WTC11 (cell line): ENCODE measurements at regions not wholly inside any gene's neighbourhood (a gene's known extent, or its start where the extent isn't known, plus 50 kb on each side); places are given as distances from the start of the nearest gene placed in this dataset.

Experiments
- ATAC-seq: fragments of 200-7000 bp; cut with Tn5 transposase; 2 replicates; pipeline ENCODE4 v1.10.0; 2021; ENCODE audit warnings: mild to moderate bottlenecking, moderate library complexity
- CTCF ChIA-PET: fragments of 300-600 bp; sonication (Branson Sonifier 250); formaldehyde crosslinking; loops from one replicate; lab custom pipeline; 2021; ENCODE audit warnings: antibody characterized with exemption; lab: Charles Lee
- POLR2A ChIA-PET: fragments of 350-600 bp; sonication (Branson Sonifier 250); formaldehyde crosslinking; loops from one replicate; lab custom pipeline; 2021; ENCODE audit warnings: antibody characterized with exemption; lab: Charles Lee
- DNase-seq: peaks from one replicate; pipeline ENCODE4 v3.0.0; 2021; ENCODE audit warnings: low spot score
- H3K27ac Mint-ChIP-seq: 2 replicates; pipeline ENCODE4 v1.8.0; 2021; ENCODE audit warnings: mixed read lengths
- H3K27me3 Mint-ChIP-seq: 2 replicates; pipeline ENCODE4 v1.8.0; 2021; ENCODE audit warnings: low read depth, mild to moderate bottlenecking, moderate library complexity, mixed read lengths
- H3K36me3 Mint-ChIP-seq: 2 replicates; pipeline ENCODE4 v1.8.0; 2021; ENCODE audit warnings: mixed read lengths
- H3K4me1 Mint-ChIP-seq: 2 replicates; pipeline ENCODE4 v1.8.0; 2022; ENCODE audit warnings: mixed read lengths
- H3K4me3 Mint-ChIP-seq: 2 replicates; pipeline ENCODE4 v1.8.0; 2021; ENCODE audit warnings: mild to moderate bottlenecking, moderate library complexity, mixed read lengths
- H3K9me3 Mint-ChIP-seq: 2 replicates; pipeline ENCODE4 v1.8.0; 2021; ENCODE audit warnings: mixed read lengths
- CREB1 ChIP-seq: sonication (generic); formaldehyde crosslinking; IDR thresholded peaks from 2 replicates; pipeline ENCODE4 v1.8.0; 2023; ENCODE audit warnings: mild to moderate bottlenecking, missing genetic modification reagents
- E2F1 ChIP-seq: sonication (generic); formaldehyde crosslinking; IDR thresholded peaks from 2 replicates; pipeline ENCODE4 v1.8.0; 2022; ENCODE audit warnings: mild to moderate bottlenecking, missing genetic modification reagents
- E2F4 ChIP-seq: sonication (generic); formaldehyde crosslinking; IDR thresholded peaks from 2 replicates; pipeline ENCODE4 v1.8.1; 2022; ENCODE audit warnings: low read depth, mild to moderate bottlenecking, moderate library complexity, missing genetic modification reagents, borderline replicate concordance
- E2F5 ChIP-seq: sonication (generic); formaldehyde crosslinking; IDR thresholded peaks from 2 replicates; pipeline ENCODE4 v1.8.1; 2022; ENCODE audit warnings: mild to moderate bottlenecking, moderate library complexity, missing genetic modification reagents
- ELF4 ChIP-seq: sonication (generic); formaldehyde crosslinking; IDR thresholded peaks from 2 replicates; pipeline ENCODE4 v1.8.1; 2022; ENCODE audit warnings: low read depth, mild to moderate bottlenecking, moderate library complexity, missing genetic modification reagents
- GTF2I ChIP-seq: fragments of 250-450 bp; sonication (Bioruptor Pico); conservative IDR thresholded peaks from 2 replicates; pipeline ENCODE4 v1.4.0; 2021; ENCODE audit warnings: mild to moderate bottlenecking
- HMGXB4 ChIP-seq: sonication (generic); formaldehyde crosslinking; IDR thresholded peaks from 2 replicates; pipeline ENCODE4 v1.8.1; 2023; ENCODE audit warnings: mild to moderate bottlenecking, moderate library complexity, missing genetic modification reagents
- MYBL2 ChIP-seq: sonication (generic); formaldehyde crosslinking; IDR thresholded peaks from 2 replicates; pipeline ENCODE4 v1.8.1; 2023; ENCODE audit warnings: mild to moderate bottlenecking, moderate library complexity, missing genetic modification reagents
- NFATC4 ChIP-seq: fragments of 250-450 bp; sonication (Bioruptor Pico); IDR thresholded peaks from 2 replicates; pipeline ENCODE4 v1.9.0; 2021; ENCODE audit warnings: mild to moderate bottlenecking
- NFYB ChIP-seq: sonication (generic); formaldehyde crosslinking; conservative IDR thresholded peaks from 2 replicates; pipeline ENCODE4 v1.8.0; 2022; ENCODE audit warnings: low read depth, missing genetic modification reagents
- PRRX2 ChIP-seq: fragments of 250-450 bp; sonication (Bioruptor Pico); IDR thresholded peaks from 2 replicates; pipeline ENCODE4 v1.8.0; 2021; ENCODE audit warnings: mild to moderate bottlenecking
- RELA ChIP-seq: sonication (generic); formaldehyde crosslinking; IDR thresholded peaks from 2 replicates; pipeline ENCODE4 v1.8.1; 2022; ENCODE audit warnings: missing genetic modification reagents, mild to moderate bottlenecking, borderline replicate concordance
- SMAD3 ChIP-seq: sonication (generic); formaldehyde crosslinking; IDR thresholded peaks from 2 replicates; pipeline ENCODE4 v1.8.0; 2022; ENCODE audit warnings: missing genetic modification reagents, mild to moderate bottlenecking, borderline replicate concordance
- SOX15 ChIP-seq: fragments of 250-450 bp; sonication (Bioruptor Pico); IDR thresholded peaks from 2 replicates; pipeline ENCODE4 v1.9.0; 2021; ENCODE audit warnings: mild to moderate bottlenecking
- SP1 ChIP-seq: sonication (generic); formaldehyde crosslinking; conservative IDR thresholded peaks from 2 replicates; pipeline ENCODE4 v1.8.1; 2022; ENCODE audit warnings: missing genetic modification reagents
- ZNF121 ChIP-seq: sonication (generic); formaldehyde crosslinking; IDR thresholded peaks from 2 replicates; pipeline ENCODE4 v1.8.0; 2023; ENCODE audit warnings: missing genetic modification reagents
- ZNF232 ChIP-seq: sonication (generic); formaldehyde crosslinking; IDR thresholded peaks from 2 replicates; pipeline ENCODE4 v1.8.0; 2022; ENCODE audit warnings: mild to moderate bottlenecking, missing genetic modification reagents
- TF ChIP-seq, protein P1 (sequence below): sonication (generic); formaldehyde crosslinking; IDR thresholded peaks from 2 replicates; pipeline ENCODE4 v1.8.1; 2023; ENCODE audit warnings: mild to moderate bottlenecking, missing genetic modification reagents, moderate library complexity
- TF ChIP-seq, protein P2 (sequence below): sonication (generic); formaldehyde crosslinking; IDR thresholded peaks from 2 replicates; pipeline ENCODE4 v1.8.0; 2022; ENCODE audit warnings: mild to moderate bottlenecking, missing genetic modification reagents
- TF ChIP-seq, protein P3 (sequence below): fragments of 250-450 bp; sonication (Bioruptor Pico); IDR thresholded peaks from 2 replicates; pipeline ENCODE4 v2.1.2; 2022; ENCODE audit warnings: mild to moderate bottlenecking, moderate library complexity

- TF ChIP-seq HMGXB4 = no peak
- TF ChIP-seq SOX15 (CRISPR knock-in tag) = no peak
Measured at GRCh38 chr1:80472145-80472544, 1328.6 kb upstream of the ADGRL2 start (continued).

DNA sequence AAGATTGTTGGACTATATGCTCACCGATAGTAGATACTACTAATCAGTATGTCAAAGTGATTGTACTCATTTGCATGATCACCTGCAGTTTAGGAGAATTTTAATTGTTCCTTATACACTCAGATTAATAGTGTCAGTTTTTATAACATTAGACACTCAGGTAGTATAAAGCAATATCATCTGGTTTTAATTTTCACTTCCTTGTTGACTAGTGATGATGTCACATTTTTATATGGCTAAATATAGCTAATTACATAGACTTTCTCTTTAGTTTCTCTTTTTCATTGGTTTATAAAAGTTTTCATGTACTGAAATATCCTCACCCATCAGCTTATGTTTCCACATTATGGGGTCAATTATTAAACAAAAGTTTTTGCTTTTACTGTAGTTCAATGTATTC, 1332.4 kb upstream of the ADGRL2 start:
- H3K9me3 Mint-ChIP-seq = no peaks in the 10 kb centered on the region
- POLR2A ChIA-PET = no interaction called here
- no peak for ATAC-seq
- TF ChIP-seq, protein P1, sequence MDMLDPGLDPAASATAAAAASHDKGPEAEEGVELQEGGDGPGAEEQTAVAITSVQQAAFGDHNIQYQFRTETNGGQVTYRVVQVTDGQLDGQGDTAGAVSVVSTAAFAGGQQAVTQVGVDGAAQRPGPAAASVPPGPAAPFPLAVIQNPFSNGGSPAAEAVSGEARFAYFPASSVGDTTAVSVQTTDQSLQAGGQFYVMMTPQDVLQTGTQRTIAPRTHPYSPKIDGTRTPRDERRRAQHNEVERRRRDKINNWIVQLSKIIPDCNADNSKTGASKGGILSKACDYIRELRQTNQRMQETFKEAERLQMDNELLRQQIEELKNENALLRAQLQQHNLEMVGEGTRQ (CRISPR knock-in tag) = no peak
- no peak for TF ChIP-seq ZNF232 (CRISPR knock-in tag)
- TF ChIP-seq NFATC4 = no peak
- no peak for TF ChIP-seq MYBL2 (CRISPR knock-in tag)
- no peak for TF ChIP-seq NFYB
- no peak for TF ChIP-seq E2F5 (CRISPR knock-in tag)
- TF ChIP-seq PRRX2 (CRISPR knock-in tag) = no peak
- no peak for TF ChIP-seq CREB1
- no peak for TF ChIP-seq ZNF121 (CRISPR knock-in tag)
- no peak for TF ChIP-seq SP1 (CRISPR knock-in tag)
- no peak for TF ChIP-seq GTF2I (CRISPR knock-in tag)
- TF ChIP-seq, protein P2, sequence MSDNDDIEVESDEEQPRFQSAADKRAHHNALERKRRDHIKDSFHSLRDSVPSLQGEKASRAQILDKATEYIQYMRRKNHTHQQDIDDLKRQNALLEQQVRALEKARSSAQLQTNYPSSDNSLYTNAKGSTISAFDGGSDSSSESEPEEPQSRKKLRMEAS (CRISPR knock-in tag) = no peak
- TF ChIP-seq, protein P3, sequence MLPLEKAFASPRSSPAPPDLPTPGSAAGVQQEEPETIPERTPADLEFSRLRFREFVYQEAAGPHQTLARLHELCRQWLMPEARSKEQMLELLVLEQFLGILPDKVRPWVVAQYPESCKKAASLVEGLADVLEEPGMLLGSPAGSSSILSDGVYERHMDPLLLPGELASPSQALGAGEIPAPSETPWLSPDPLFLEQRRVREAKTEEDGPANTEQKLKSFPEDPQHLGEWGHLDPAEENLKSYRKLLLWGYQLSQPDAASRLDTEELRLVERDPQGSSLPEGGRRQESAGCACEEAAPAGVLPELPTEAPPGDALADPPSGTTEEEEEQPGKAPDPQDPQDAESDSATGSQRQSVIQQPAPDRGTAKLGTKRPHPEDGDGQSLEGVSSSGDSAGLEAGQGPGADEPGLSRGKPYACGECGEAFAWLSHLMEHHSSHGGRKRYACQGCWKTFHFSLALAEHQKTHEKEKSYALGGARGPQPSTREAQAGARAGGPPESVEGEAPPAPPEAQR (CRISPR knock-in tag) = no peak
- no peak for TF ChIP-seq E2F4 (CRISPR knock-in tag)
- TF ChIP-seq E2F1 = no peak
- no peak for TF ChIP-seq ELF4 (CRISPR knock-in tag)
- TF ChIP-seq SMAD3 (CRISPR knock-in tag) = no peak
- no peak for TF ChIP-seq RELA (CRISPR knock-in tag)
- TF ChIP-seq, all 79 proteins: peak for 0
- Mint-ChIP-seq H3K27ac (no peak overlapping the region), H3K36me3 (no peaks in the 10 kb centered on the region), H3K4me1 (no peaks in the 10 kb centered on the region), H3K27me3 (no peaks in the 10 kb centered on the region), H3K4me3 (no peak overlapping the region)
- no peak for DNase-seq
- CTCF ChIA-PET = no interaction called here
